ENCODE measurements at regions not wholly inside any gene's neighbourhood (a gene's known extent, or its start where the extent isn't known, plus 50 kb on each side); places are given as distances from the start of the nearest gene placed in this dataset.

DNA sequence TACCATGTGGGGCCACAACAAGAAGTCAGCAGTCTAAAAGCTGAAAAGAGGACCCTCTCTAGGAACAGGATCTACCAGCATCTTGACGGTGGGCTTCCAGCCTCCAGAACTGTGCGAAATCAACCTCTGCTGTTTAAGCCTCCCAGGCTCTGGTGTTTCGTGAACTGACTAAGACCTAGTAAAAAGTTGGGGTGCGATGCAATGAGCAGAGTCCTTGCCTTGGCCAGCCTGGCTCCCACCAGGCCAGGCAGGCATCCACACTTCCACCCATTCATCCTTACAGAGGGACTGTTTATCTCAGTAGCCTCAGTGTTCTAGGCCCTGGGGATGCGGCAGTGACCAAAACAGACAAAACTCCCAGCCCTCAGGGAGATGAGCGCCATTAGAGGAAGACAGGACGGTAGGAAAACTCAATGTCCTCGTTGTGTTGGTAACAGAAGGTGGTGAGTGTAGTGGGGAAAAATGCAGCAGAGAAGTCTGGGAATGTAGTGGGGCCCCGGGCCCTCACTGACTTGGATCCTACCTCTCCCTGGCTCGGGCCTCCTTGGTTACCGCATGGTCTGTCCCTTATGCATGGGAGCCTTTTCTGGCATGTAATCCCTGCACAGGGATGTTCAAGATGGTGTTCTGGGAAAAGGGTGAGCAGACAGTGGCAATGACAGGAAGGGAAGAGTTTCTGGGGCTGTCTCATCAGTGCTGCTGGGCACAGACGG is 271.8 kb upstream of the HS6ST1 start (continued):
- TF ChIP-seq, protein P1, sequence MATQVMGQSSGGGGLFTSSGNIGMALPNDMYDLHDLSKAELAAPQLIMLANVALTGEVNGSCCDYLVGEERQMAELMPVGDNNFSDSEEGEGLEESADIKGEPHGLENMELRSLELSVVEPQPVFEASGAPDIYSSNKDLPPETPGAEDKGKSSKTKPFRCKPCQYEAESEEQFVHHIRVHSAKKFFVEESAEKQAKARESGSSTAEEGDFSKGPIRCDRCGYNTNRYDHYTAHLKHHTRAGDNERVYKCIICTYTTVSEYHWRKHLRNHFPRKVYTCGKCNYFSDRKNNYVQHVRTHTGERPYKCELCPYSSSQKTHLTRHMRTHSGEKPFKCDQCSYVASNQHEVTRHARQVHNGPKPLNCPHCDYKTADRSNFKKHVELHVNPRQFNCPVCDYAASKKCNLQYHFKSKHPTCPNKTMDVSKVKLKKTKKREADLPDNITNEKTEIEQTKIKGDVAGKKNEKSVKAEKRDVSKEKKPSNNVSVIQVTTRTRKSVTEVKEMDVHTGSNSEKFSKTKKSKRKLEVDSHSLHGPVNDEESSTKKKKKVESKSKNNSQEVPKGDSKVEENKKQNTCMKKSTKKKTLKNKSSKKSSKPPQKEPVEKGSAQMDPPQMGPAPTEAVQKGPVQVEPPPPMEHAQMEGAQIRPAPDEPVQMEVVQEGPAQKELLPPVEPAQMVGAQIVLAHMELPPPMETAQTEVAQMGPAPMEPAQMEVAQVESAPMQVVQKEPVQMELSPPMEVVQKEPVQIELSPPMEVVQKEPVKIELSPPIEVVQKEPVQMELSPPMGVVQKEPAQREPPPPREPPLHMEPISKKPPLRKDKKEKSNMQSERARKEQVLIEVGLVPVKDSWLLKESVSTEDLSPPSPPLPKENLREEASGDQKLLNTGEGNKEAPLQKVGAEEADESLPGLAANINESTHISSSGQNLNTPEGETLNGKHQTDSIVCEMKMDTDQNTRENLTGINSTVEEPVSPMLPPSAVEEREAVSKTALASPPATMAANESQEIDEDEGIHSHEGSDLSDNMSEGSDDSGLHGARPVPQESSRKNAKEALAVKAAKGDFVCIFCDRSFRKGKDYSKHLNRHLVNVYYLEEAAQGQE (IDR thresholded peaks at IDR 0.05; ENCODE audit: low read depth, low read length): no peak
- TF ChIP-seq, protein P2, sequence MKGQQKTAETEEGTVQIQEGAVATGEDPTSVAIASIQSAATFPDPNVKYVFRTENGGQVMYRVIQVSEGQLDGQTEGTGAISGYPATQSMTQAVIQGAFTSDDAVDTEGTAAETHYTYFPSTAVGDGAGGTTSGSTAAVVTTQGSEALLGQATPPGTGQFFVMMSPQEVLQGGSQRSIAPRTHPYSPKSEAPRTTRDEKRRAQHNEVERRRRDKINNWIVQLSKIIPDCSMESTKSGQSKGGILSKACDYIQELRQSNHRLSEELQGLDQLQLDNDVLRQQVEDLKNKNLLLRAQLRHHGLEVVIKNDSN (IDR thresholded peaks at IDR 0.05; ENCODE audit: borderline replicate concordance, low read depth): no peak
- TF ChIP-seq GATA2 (CRISPR knock-in tag; IDR thresholded peaks at IDR 0.05): no peak
- TF ChIP-seq GABPA (IDR thresholded peaks at IDR 0.05; ENCODE audit: low read depth): no peak

DNA sequence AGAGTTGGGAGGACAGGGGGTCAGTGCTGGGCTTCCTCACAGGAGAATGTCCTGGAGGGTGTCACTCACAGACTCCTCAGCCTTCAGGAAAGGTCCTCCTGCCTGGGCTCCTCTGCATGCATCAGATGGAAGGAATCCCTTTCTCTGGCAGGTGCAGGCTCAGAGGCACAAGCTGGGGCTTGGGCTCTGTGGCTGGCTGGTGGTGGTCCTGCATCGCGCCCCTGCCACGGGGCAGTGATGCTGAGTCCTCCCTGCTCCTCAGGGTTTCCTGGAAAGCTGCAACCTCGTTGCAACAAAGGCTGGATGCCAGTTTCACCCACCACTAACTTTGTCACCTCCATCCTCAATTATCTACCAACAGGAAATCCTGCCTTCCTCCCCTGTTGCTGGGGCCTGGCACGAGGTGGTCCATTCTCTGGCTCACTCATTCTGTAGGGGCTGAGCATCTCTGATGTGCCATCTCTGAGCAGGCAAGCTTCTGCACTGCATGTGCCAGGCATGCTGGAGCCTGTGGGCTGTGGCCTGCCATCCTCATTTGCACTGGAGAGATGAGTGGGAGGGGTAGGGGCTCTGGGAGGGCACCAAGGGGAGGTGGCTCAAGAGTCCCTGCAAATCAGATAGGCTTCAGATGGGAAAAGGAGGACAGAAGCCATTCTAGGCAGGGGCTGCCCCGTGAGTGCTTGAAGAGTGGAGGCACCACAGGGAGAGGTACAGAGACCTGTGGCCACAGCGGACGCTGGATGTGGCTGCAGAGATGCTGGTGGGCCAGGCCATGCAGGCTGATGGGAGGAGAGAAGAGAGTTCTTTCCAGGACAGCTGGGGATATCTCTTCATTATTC is 272.6 kb upstream of the HS6ST1 start:
- Histone ChIP-seq H3K4me1 (ENCODE audit: control insufficient read depth in 1 of 2, insufficient read depth in 2 of 2, low read depth in 1 of 2, low read length in 1 of 2) (peaks cover 0 to 19% of the 10 kb centered on the region in 2 experiments; a peak in 1 of 4 replicates), H3K36me3 (replicated peaks in 1 of 2; ENCODE audit: control insufficient read depth in 1 of 2, insufficient read depth in 2 of 2, low read length in 1 of 2) (no peaks in the 10 kb centered on the region), H2AFZ (ENCODE audit: low read depth) (no peak overlapping the region), H3K79me2 (ENCODE audit: insufficient read depth) (no peaks in the 10 kb centered on the region), H3K9me3 (no peaks in the 10 kb centered on the region), H3K9me2 (no peaks in the 10 kb centered on the region), H3K9ac (no peak overlapping the region), H3K27ac (ENCODE audit: low read depth in 2 of 2, low read length in 1 of 2) (no peak overlapping the region; a peak in 1 of 4 replicates), H3F3A (replicated peaks; ENCODE audit: insufficient read depth) (no peaks in the 10 kb centered on the region), H3K4me3 (ENCODE audit: low read depth in 2 of 2, low read length in 1 of 2) (no peak overlapping the region), H3K4me2 (no peak overlapping the region), H3K27me3 (ENCODE audit: insufficient read depth) (no peaks in the 10 kb centered on the region), H4K20me1 (ENCODE audit: insufficient read depth) (no peaks in the 10 kb centered on the region)
- DNase-seq: no peak
- POLR2A ChIA-PET: no interaction called here
- 49% methylated on average over 7 of the region's 8 CpGs for WGBS (ENCODE audit: low lambda C conversion rate)
- CTCF ChIA-PET: no interaction called here
- TF ChIP-seq EP300 (IDR thresholded peaks at IDR 0.05; ENCODE audit: borderline replicate concordance in 1 of 2, low read depth in 1 of 2, low read length in 1 of 2) (no peak), JUND (IDR thresholded peaks at IDR 0.05) (no peak), TEAD4 (IDR thresholded peaks at IDR 0.05; ENCODE audit: borderline replicate concordance, insufficient read depth) (no peak), FOXJ3 (CRISPR knock-in tag; IDR thresholded peaks at IDR 0.05) (no peak), TCF12 (IDR thresholded peaks at IDR 0.05) (no peak), EZH2phosphoT487 (IDR thresholded peaks at IDR 0.05; ENCODE audit: borderline replicate concordance, low read depth) (no peak), MEF2A (IDR thresholded peaks at IDR 0.05; ENCODE audit: borderline replicate concordance, low read depth) (no peak), MXI1 (IDR thresholded peaks at IDR 0.05; ENCODE audit: low read depth, low read length) (no peak), YY1 (IDR thresholded peaks at IDR 0.05; ENCODE audit: low read depth) (no peak), TAF1 (IDR thresholded peaks at IDR 0.05; ENCODE audit: borderline replicate concordance, low read depth, low read length) (no peak), FOSL2 (IDR thresholded peaks at IDR 0.05; ENCODE audit: borderline replicate concordance, low read depth) (no peak), RAD21 (IDR thresholded peaks at IDR 0.05; ENCODE audit: low read length) (no peak), RFX5 (IDR thresholded peaks at IDR 0.05; ENCODE audit: low read length) (no peak)
- TF ChIP-seq, protein P3, sequence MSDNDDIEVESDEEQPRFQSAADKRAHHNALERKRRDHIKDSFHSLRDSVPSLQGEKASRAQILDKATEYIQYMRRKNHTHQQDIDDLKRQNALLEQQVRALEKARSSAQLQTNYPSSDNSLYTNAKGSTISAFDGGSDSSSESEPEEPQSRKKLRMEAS (IDR thresholded peaks at IDR 0.05; ENCODE audit: low read depth): no peak
- TF ChIP-seq, protein P4, sequence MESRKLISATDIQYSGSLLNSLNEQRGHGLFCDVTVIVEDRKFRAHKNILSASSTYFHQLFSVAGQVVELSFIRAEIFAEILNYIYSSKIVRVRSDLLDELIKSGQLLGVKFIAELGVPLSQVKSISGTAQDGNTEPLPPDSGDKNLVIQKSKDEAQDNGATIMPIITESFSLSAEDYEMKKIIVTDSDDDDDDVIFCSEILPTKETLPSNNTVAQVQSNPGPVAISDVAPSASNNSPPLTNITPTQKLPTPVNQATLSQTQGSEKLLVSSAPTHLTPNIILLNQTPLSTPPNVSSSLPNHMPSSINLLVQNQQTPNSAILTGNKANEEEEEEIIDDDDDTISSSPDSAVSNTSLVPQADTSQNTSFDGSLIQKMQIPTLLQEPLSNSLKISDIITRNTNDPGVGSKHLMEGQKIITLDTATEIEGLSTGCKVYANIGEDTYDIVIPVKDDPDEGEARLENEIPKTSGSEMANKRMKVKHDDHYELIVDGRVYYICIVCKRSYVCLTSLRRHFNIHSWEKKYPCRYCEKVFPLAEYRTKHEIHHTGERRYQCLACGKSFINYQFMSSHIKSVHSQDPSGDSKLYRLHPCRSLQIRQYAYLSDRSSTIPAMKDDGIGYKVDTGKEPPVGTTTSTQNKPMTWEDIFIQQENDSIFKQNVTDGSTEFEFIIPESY (IDR thresholded peaks at IDR 0.05; ENCODE audit: borderline replicate concordance, low read depth): no peak
- TF ChIP-seq, protein P1 (IDR thresholded peaks at IDR 0.05; ENCODE audit: low read depth, low read length): no peak

Measured in SK-N-SH (cell line).